ENCODE measurements at regions not wholly inside any gene's neighbourhood (a gene's known extent, or its start where the extent isn't known, plus 50 kb on each side); places are given as distances from the start of the nearest gene placed in this dataset.

DNA sequence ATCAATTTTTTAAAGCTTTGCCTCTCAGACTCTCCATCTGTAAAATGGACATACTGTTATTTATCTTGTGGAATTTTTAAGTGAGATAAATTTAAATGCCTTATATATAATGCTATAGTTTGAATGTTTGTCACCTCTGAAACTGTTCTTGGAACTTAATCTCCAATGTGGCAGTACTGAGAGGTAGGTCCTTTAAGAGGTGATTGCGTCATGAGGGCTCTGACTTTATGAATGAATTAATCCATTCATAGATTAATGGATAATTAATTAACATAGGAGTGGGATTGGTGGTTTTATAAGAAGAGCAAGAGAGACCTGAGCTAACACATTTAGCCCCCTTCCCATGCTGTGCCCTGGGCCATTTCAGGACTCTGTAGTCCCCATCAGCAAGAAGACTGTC lies 326.3 kb upstream of the TSHZ2 start:
- DNase-seq (ENCODE audit: low spot score): no peak

DNA sequence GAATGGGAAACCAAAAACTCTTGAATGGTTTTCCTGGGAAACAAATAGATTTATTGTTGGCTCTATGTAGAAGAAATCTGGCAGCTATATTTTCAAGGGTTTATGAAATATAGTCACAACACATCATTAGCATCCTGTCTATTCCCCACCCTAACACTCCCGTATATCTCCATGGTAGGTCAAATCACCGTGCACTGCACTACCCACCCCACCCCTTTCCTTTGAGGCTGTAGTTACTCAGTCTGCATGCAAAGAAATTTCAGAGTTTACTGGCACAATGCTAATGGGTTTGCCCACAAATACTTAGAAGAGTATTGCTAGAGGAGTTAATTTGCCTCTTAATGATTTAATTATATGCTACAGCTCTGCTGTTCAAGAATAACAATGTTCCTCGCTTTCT lies 329.1 kb upstream of the TSHZ2 start:
- no peak for DNase-seq (ENCODE audit: low spot score)

DNA sequence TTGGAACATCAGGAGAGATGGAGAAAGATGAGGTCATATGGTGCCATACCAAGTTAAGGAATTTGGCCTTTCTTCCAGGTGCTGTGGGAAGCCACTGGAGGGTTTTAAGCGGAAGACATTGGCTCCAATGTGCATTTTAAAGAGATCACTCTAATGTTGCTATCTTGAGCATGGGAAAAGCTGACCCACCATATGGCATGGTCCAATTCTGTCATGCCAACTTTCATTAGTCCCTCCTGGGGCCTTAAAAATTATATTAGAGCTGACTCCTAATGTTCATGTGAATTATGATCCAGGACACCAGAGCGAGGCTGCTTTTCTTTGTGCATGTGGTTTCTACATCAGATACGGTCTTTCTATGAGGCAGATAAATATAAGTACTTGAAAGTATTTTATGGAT lies 335.0 kb upstream of the TSHZ2 start:
- DNase-seq (ENCODE audit: low spot score): no peak

DNA sequence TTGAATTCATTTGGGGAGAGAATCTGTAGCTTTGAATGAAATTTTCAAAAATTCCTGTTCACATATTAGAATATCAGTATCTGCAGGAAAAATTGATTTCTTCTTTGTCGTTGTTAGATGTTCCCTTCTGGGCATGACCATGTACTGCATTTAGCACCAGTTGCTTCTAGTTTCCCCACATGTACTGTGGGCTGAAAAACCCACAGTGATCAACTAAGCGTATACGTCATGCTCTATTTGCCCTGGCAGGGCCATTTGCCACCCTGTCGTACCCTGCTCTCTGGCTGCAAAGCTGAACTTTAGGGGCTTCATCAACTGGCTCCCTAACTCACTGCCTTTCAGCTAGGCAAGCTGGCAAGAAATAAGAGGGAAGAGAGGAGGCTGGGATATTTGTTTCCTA lies 340.7 kb upstream of the TSHZ2 start:
- DNase-seq (ENCODE audit: low spot score): no peak

DNA sequence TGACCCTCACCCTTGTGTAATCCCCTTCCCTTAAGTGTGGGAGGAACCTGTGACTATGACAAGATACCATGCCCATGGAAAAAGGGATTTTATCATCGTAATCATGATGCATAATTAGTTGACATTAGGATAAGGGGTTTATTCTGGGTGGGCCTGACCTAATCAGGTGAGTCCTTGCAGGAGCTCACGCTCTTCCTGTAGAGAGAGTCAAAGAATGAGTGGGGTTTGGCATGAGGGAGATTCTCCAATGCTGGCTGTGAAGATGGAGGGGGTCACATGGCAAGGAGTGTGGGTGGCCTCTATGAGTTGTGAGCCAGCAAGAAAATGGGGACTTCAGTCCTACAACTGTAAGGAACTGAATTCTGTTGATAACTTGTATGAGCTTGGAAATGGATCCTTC lies 342.0 kb upstream of the TSHZ2 start:
- DNase-seq (ENCODE audit: low spot score): no peak

DNA sequence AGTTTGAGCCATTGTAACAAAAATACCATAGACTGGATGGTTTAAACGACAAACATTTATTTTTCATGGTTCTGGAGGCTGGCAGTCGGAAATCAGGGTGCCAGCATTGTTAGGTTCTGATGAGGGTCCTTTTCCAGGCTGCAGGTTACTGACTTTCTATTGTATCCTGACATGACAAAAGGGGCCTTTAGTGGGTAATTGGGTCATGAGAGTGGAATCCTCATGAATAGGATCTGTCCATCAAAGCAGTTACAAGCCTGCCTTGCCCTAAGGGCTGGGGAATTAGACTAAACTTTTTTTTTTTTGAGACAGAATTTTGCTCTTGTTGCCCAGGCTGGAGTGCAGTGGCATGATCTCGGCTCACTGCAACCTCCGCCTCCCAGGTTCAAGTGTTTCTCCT lies 347.9 kb upstream of the TSHZ2 start:
- DNase-seq (ENCODE audit: low spot score): no peak

DNA sequence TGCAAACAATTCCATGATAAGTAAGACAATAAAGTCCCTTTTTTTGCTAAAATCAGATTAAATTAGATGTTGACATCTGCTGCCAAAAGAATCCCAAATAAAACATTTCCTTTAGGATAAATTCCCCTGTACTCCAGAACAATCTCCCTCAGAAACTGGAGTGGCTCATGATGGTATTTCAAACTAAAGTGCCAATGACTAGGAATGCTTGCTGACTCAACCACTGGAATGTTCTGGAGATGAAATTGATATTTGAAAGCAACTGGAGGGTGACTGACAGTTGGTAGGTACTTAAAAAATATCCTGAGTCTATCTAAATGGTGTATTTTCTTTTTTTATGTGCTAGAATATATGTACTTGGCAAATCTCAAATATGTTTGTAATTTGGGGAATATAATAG lies 350.1 kb upstream of the TSHZ2 start:
- DNase-seq (ENCODE audit: low spot score): no peak

DNA sequence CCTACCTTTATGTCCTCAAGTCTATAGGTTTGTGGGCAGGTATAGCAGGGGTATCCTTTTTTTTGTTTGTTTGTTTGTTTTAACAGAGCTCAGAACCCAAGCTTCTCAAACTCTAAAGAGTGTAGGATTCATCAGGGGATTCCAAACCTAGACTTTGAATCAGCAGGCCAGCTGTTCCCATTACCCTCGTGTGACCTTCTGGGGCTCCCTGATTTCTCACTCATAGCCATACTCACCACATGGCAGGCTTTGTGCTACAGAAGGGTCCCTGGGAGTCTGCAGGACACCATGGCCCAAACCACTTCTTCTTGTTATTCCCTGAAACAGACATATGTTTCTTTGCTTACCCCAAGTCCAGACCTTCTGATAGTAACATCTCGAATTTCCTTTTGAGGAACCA lies 350.8 kb upstream of the TSHZ2 start:
- DNase-seq (ENCODE audit: low spot score): no peak

DNA sequence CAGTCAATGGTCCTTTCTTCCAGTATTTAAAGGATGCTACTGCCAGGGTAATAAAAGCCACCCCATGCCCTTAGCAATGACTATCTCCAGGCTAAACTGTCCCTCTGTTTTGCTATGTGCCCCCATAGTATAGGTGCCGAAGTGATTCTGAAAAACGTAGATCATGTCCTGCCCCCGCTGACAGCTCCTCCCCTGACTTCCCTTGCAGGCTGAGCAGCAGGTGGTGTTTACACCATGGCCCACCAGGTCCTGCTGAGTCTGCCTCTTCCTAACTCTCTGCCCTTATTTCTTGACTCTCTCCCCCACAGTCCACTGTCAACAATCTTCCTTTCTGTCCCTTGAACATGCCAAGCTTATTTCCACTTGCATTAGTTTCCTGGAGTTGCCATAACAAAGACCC lies 352.5 kb upstream of the TSHZ2 start:
- DNase-seq (ENCODE audit: low spot score): no peak

DNA sequence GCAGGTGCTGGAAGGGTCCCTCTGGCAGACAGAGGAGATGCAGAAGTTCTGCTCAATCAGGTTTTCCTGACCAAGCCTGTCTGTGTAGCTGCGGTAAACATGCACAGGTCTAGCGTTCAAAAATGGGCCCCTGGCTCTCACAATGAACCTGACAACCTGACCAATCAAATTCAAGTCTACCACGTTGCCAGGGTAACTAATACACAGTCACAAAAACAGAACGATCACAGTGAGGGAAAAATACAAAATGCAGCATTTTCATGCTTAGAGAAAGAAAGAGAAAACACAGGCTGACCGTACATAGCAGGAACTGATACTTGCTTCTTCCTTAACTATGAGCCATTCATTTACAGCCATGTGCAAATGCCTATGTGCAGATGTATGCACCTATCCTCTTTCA lies 353.1 kb upstream of the TSHZ2 start:
- no peak for DNase-seq (ENCODE audit: low spot score)

DNA sequence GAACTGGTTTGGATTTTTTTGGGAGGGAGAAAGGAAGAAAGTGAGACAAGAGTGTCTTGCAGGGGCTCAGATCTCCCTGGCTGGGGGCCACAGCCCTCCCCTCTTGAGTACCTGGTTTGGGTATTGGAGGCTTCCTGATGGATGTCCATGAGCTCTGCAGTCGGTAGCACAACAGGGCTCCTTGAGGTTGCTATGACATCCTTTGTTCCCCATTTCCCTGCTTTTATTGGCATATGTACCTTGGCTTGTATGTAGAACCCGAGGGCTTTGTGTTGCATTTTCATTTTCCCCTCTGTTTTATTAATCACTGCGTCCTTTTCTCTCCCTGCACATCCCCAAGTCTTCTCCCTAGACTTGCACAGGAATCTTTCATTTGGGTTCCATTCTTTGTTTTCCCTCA lies 355.5 kb upstream of the TSHZ2 start:
- DNase-seq (ENCODE audit: low spot score): no peak

DNA sequence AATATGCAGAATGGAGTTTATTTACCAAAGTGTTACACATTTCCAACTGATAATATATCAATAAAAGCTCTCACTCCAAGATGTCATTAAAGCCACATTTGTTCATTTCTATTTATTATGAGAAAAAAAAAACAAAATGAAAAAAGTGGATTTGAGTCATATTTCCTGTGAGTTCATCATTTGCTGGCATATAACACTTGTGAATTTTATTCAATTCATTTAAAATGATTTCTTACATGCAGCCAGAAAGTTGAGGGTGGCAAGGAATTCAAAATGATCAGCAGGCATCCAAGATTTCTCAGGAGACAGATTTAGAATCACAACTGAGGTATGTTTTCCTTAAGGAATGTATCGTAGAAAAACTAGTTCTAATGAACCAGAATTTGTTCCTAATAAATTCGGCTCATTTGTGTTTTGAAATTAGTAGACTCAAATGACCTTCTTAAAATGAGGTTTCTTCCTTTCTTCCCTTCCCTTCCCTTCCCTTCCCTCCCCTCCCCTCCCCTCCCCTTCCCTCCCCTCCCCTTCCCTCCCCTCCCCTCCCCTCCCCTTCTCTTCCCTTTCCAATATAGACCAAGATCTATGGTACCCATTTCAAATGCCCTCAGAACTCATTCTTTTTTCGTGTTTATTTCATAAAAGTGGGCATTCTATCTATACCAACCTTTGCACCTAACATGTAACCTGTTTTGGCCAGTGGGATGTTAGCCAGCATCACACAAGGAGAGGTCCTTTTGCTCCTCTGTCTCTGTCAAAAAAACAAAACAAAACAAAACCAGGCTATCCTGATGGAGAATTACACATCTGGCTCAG lies 357.9 kb upstream of the TSHZ2 start:
- no peak for DNase-seq (ENCODE audit: low spot score)

DNA sequence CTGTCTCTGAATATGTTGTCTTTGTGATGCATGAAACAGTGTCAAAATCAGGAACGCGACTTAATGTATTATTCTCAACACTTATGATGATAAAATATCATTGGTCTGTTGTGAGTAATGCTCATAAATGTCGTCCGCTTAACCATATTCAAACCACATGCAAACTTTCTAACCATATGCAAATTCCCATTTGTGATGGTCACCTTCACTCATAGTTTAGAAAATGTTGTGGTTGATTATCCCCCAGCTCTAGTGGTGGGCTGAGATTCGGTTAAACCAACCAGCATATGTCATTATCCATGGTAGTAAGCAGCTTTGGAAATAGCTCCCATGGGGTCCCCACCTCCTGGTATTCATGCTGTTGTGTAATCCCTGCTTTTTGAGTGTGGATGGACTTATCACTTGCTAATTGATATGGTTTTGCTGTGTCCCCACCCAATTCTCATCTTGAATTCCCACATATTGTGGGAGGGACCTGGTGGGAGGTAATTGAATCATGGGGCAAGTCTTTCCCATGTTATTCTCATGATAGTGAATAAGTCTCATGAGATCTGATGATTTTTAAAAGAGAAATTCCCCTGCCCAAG lies 360.0 kb upstream of the TSHZ2 start:
- DNase-seq (ENCODE audit: low spot score): no peak

DNA sequence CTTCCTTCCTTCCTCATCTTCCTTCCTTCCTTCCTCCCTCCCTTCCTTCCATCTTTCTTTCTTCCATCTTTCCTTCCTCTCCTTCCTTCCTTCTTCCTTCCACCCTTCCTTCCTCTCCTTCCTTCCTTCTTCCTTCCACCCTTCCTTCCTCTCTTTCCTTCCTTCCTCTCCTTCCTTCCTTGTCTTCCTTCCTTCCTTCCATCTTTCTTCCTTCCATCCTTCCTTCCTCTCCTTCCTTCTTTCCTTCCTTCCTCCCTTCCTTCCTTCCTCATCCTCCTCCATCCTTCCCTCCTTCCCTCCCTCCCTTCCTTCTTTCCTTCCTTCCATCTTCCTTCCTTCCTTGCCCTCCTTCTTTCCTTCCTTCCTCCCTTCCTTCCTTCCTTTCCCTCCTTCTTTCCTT lies 361.4 kb upstream of the TSHZ2 start:
- DNase-seq (ENCODE audit: low spot score): no peak

DNA sequence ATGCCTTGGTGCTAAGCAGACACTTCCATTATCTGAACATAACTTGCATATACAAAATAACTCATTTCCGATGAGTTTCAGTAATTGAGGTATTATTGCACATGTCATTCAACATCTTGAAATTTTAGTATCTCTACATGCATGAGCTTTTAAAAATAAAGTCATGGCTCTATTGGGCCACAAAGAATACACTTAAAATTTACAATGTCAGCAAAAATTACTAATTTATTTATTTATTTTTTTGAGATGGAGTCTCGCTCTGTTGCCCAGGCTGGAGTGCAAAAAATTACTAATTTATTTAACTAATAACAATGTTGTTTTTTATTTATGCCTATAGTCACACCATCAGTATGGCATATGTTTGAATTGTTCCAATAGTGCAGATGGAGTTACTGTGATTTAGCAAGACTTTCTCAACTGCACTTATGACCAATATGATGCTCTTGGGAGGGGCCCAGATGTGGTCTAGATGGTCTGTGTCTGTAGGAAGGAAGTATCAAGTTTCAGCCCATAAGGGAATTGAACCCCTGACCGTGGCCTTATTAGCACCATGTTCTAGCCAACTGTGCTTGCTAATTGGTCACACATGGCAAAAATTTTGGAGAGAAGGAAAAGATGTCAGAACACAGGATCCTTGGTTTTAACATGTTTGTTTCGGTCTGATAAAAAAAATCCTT lies 370.7 kb upstream of the TSHZ2 start:
- no peak for DNase-seq (ENCODE audit: low spot score)

DNA sequence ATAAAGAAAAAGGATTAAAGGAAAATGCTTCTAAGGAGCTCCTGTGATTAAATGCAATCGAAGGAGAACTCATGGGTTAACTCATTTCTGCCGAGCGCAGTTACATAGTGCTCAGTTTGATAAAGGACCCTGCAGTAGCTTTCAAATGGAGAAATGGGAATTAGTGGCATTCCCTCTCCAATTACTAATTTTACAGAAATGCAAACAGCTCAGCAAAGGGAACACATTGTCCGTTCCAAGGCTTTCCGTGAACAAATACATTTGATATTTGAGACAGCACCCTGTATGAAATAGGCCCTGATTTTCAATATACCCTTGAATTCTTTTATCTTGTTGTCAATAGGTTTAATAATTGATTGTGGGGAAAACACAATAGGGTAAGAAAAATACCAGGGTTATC lies 375.9 kb upstream of the TSHZ2 start:
- DNase-seq (ENCODE audit: low spot score): no peak

DNA sequence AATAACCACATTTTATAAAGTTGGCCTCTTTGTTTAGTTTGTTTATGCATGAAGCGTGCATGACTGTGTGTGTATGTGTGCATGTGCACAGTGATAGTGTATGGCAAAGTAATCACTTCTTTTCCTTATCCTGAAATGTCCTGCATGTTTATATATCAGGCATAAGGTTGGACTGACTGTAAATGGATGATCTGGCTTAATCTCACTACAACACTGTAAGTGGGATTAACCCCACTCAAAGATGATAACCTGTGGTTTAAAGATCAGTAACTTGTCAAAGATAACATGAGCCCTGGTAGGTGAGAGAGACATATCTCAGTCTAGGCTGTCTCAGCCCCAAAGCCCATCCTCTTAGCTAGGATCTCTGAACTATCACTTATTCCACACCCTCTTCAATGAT lies 376.6 kb upstream of the TSHZ2 start:
- DNase-seq (ENCODE audit: low spot score): no peak

DNA sequence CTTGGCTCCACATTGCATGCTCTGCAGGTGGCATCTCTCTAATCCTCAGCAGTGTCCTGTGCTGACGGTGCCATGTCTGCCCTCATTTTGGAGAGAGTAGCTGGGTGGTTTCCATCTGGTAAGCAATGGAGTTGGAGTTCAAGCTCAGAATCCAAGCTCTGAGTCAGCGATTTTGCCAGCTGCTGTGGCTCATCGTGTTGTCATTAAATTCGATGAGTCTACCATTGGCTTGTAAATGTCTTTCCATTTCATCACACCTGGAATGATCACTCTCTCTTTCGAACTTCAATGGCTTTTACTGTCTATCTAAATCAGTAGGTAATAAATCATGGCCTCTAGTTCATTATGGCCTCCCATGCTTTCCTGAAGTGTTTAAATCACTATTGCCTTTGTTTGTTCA lies 378.5 kb upstream of the TSHZ2 start:
- DNase-seq (ENCODE audit: low spot score): no peak

DNA sequence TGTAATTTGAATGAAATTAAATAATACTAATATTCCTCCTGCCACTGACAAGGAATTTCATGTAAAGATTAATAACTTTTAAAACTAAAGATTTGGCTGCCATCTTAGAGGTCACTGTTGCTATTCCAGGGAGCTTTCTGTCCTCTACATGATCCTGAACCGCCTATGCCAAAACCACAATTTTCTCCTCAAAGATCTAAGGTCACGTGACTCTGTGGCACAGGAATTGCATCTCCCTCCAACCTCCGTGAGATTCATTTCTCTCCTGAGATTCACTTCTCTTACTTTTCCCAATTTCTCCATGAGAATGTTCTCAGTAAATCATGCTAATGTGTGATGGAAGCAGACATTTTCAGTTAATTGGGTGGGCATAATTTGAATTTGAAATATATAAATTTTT lies 379.6 kb upstream of the TSHZ2 start:
- DNase-seq (ENCODE audit: low spot score): no peak

DNA sequence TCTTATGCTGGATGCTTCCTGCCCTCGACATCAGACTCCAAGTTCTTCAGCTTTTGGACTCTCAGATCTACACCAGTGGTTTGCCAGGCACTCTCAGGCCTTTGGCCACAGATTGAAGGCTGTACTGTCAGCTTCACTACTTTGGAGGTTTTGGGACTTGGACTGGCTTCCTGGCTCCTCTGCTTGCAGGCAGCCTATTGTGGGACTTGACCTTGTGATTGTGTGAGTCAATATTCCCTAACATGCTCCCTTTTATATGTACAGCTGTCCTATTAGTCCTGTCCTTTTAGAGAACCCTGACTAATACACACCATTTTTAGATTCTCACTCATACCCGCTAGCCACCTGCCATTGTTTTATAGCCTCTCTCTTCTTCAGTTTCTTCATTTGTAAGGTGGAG lies 382.1 kb upstream of the TSHZ2 start:
- no peak for DNase-seq (ENCODE audit: low spot score)

DNA sequence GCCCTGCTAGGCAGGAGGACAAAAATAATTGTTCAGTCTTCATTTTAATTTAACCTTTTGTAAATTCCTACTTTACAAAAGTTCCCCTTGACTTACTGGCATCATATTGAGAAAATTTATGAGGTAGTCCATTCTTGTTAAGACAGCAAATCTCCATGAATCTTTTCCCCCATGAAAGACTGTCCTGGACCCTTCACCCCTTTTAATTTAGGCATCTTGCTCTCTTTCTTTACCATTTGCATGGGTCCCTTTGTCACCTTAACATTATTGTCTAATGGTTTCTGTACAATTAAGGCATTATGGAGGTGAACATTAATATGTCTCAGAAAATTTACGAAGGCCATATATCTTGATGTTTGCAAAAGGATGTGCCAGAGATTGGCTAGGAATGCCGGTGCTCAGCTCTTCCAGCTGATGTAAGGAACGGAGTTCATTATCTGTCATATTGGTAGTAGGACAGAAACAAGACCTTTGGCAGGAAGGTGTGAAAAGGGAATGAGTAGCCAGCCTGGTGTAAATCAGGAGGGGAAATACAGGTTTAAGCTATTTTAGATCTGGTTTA lies 382.8 kb upstream of the TSHZ2 start:
- no peak for DNase-seq (ENCODE audit: low spot score)

DNA sequence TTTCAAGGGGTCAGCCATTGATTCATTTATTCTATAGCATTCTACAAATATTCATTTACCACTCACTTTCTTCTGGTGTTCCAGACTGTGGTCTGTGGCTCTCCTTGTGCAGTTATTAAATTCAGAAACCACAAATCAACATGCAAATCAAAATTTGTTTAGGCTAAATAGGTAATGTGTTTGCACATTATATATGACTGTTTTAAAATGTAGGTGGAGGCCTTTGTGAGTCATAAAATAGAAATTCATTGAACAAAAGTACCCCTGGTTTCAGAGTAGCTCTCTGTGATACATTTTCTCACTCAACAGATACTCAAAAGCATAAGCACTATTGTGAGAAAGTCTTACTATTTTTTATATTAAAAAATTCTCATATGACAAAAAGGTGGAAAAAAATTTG lies 385.5 kb upstream of the TSHZ2 start:
- no peak for DNase-seq (ENCODE audit: low spot score)

DNA sequence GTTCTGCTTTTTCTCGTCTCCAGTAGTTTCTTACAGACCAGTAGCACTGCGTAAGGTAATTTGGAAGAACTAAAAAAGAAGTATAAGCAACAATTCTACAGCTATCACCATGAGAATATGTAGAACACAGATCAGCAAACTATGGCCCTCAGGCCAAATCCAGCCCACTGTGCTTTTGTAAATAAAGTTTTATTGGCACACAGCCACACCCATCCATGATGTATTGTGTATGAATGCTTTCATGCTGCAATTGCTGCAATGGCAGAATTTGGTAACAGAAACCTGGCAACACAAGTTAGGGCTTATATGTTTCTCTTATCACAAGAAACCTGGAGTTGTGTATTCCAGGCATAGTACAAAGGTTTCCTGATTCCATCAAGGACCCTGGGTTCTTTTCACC lies 386.8 kb upstream of the TSHZ2 start:
- no peak for DNase-seq (ENCODE audit: low spot score)

Data from putamen (tissue), 1 donor.